H54 (cell line): ENCODE measurements at regions not wholly inside any gene's neighbourhood (a gene's known extent, or its start where the extent isn't known, plus 50 kb on each side); places are given as distances from the start of the nearest gene placed in this dataset.

ENCODE experiments used
- DNase-seq: peaks from one replicate; pipeline ENCODE4 v3.0.0; 2011; ENCODE audit warnings: low spot score, mixed read lengths; ENCODE audit not compliant: insufficient read length
- FAIRE-seq: peaks from 3 replicates; lab custom pipeline; 2011; peaks lifted over from hg19 to GRCh38; lab: Jason Lieb, UNC
- POLR2A ChIP-seq: IDR thresholded peaks from 2 replicates; pipeline ENCODE4 v1.6.1; 2011; ENCODE audit warnings: low read depth, mild to moderate bottlenecking, low read length

- no peak for TF ChIP-seq POLR2A
- FAIRE-seq (peak; percentile 88), DNase-seq (peak; percentile 5)
Measured at GRCh38 chr1:193322211-193322610, 135.8 kb upstream of the B3GALT2 start.

- TF ChIP-seq POLR2A = no peak
- FAIRE-seq (no peak), DNase-seq (no peak)
Measured at GRCh38 chr1:193321242-193321840, 134.9 kb upstream of the B3GALT2 start.

- FAIRE-seq (no peak), DNase-seq (no peak)
- no peak for TF ChIP-seq POLR2A
Measured at GRCh38 chr1:193320270-193320669, 133.9 kb upstream of the B3GALT2 start.

GRCh38 chr1:193318347-193318746, 131.9 kb upstream of the B3GALT2 start:
- TF ChIP-seq POLR2A = no peak
- DNase-seq = no peak
- no peak for FAIRE-seq

GRCh38 chr1:193313354-193314140, 127.1 kb upstream of the B3GALT2 start:
- no peak for TF ChIP-seq POLR2A
- FAIRE-seq (no peak), DNase-seq (no peak)

GRCh38 chr1:193312432-193312831, 126.0 kb upstream of the B3GALT2 start:
- DNase-seq = no peak
- TF ChIP-seq POLR2A = no peak
- FAIRE-seq = no peak

- DNase-seq = no peak
- no peak for FAIRE-seq
- TF ChIP-seq POLR2A = no peak
Measured at GRCh38 chr1:193311226-193311948, 125.0 kb upstream of the B3GALT2 start.

- no peak for TF ChIP-seq POLR2A
- FAIRE-seq = no peak
- DNase-seq = no peak
Measured at GRCh38 chr1:193310564-193310963, 124.2 kb upstream of the B3GALT2 start.

- no peak for TF ChIP-seq POLR2A
- FAIRE-seq (no peak), DNase-seq (no peak)
Measured at GRCh38 chr1:193309936-193310475, 123.6 kb upstream of the B3GALT2 start.

GRCh38 chr1:193308438-193308837, 122.0 kb upstream of the B3GALT2 start:
- TF ChIP-seq POLR2A = no peak

GRCh38 chr1:193306430-193306829, 120.0 kb upstream of the B3GALT2 start:
- FAIRE-seq (no peak), DNase-seq (no peak)
- TF ChIP-seq POLR2A = no peak

More at GRCh38 chr1:193308438-193308837, 122.0 kb upstream of the B3GALT2 start:
- FAIRE-seq = no peak
- DNase-seq = no peak
